Fibroblast of villous mesenchyme (primary cell): ENCODE measurements at regions not wholly inside any gene's neighbourhood (a gene's known extent, or its start where the extent isn't known, plus 50 kb on each side); places are given as distances from the start of the nearest gene placed in this dataset.

Experiments used
- DNase-seq: peaks from one replicate; pipeline ENCODE4 v3.0.0-alpha.2; 2010; ENCODE audit warnings: low read depth
- H3K4me3 ChIP-seq: 2 replicates; pipeline ENCODE4 v1.5.1; 2011; ENCODE audit warnings: low read depth, mild to moderate bottlenecking, low read length
- TF ChIP-seq, protein P1 (sequence below): IDR thresholded peaks from 2 replicates; pipeline ENCODE4 v1.5.1; 2012; ENCODE audit warnings: low read depth, mild to moderate bottlenecking, low read length; ENCODE audit not compliant: insufficient read depth

GRCh38 chr2:238985041-238985729, 137.3 kb downstream of the TWIST2 start:
- DNase-seq: peak; percentile 79
- TF ChIP-seq, protein P1, sequence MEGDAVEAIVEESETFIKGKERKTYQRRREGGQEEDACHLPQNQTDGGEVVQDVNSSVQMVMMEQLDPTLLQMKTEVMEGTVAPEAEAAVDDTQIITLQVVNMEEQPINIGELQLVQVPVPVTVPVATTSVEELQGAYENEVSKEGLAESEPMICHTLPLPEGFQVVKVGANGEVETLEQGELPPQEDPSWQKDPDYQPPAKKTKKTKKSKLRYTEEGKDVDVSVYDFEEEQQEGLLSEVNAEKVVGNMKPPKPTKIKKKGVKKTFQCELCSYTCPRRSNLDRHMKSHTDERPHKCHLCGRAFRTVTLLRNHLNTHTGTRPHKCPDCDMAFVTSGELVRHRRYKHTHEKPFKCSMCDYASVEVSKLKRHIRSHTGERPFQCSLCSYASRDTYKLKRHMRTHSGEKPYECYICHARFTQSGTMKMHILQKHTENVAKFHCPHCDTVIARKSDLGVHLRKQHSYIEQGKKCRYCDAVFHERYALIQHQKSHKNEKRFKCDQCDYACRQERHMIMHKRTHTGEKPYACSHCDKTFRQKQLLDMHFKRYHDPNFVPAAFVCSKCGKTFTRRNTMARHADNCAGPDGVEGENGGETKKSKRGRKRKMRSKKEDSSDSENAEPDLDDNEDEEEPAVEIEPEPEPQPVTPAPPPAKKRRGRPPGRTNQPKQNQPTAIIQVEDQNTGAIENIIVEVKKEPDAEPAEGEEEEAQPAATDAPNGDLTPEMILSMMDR: no peak

DNA sequence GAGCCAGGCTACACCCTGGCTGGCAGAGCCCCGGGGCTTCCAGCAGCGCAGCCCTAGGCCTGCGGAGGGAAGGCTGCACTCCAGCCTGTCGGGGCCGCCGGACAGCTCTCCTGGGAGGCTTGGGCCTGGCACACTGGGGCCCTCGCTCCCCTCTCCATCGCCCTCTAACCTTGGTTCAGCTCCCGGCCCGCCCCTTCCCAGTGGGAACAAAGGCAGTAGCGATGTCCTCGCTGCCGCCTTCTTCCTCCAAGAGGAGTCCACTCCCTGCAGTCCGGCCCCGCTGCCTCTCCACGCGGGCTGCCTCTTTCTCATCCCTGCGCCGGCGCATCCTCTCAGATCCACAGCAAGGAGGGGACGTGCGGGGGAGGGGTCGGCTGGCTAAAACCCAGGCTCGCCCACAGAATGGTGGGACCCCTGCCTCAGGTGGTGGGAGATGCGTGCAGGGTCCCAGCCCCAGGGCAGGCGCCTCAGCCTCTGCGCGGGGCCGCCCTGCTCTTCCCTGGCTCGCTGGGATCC, 138.1 kb downstream of the TWIST2 start:
- TF ChIP-seq, protein P1: no peak
- DNase-seq: no peak
- H3K4me3 ChIP-seq: no peak overlapping the region

More at GRCh38 chr2:238985041-238985729, 137.3 kb downstream of the TWIST2 start:
- H3K4me3 ChIP-seq: no peak overlapping the region

GRCh38 chr2:238986491-238987351, 138.8 kb downstream of the TWIST2 start:
- no peak for DNase-seq
- TF ChIP-seq, protein P1: no peak
- H3K4me3 ChIP-seq: no peak overlapping the region

DNA sequence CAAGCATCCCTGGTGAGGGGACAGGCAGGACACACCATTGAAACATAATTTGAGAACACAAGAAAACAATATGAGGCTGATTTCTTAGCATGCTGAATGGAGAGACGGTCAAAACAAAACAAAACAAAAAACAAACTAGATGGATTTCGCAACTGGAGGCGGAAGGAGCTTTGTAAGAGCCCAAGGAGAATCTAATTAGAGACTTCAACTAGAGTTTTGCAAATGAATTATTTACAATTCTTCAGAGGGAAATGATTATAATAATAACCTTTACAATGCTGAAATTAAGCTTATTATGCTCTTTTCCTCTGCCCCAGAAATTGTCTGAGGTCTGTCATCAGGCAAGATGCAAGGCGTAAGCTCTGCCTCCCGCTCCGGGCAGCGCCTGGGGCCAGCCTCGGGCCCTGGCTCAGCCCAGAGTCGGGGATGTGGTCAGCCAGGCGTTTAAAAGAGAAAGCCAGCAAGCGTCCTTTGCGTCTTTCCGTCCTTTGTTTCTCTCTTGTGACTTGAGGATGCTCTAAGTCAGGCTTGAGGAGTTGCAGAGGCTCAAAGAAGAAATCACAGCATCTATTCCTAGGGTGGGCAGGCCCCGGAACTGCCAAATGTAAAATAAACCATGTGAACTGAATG, 139.6 kb downstream of the TWIST2 start:
- TF ChIP-seq, protein P1: no peak
- no peak overlapping the region for H3K4me3 ChIP-seq
- DNase-seq: peak; percentile 73

GRCh38 chr2:238988105-238988504, 140.2 kb downstream of the TWIST2 start:
- no peak overlapping the region for H3K4me3 ChIP-seq
- DNase-seq: no peak
- TF ChIP-seq, protein P1: no peak

DNA sequence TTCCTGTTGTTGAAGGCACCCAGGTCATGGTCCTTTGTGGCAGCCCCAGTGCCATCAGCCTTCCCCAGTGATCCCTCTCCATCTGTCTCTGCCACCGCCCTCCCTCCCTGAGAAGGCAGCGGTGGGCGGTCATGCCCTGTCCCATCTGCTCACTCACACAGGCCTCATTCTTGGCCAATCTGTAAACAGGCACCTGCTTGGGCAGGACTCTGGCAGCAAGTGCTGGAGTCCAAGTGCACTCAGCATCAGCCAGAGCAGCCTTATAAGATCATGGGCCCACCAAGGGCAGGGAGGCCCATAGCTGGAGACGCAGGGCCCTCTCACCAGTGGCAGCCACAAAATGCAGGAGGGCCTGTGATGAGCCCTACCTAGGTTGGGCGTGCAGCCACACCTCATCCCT, 140.9 kb downstream of the TWIST2 start:
- TF ChIP-seq, protein P1: no peak

More for the DNA sequence above, 140.9 kb downstream of the TWIST2 start:
- DNase-seq: no peak
- H3K4me3 ChIP-seq: no peak overlapping the region
